GM10248 (cell line): ENCODE measurements at regions not wholly inside any gene's neighbourhood (a gene's known extent, or its start where the extent isn't known, plus 50 kb on each side); places are given as distances from the start of the nearest gene placed in this dataset.

Source experiments
- CTCF ChIA-PET: fragments of 300-600 bp; sonication (Branson Sonifier 250); formaldehyde crosslinking; extraction: SDS; loops from one replicate; lab custom pipeline; 2021; ENCODE audit warnings: antibody characterized with exemption; lab: Yijun Ruan, JAX
- POLR2A ChIA-PET: fragments of 350-650 bp; sonication (Branson Sonifier 250); formaldehyde crosslinking; extraction: SDS; loops from one replicate; lab custom pipeline; 2020; ENCODE audit warnings: antibody characterized with exemption; lab: Yijun Ruan, JAX
- DNase-seq: peaks from one replicate; pipeline ENCODE4 v3.0.0; 2012; ENCODE audit errors: extremely low spot score
- CTCF ChIP-seq: IDR thresholded peaks from 2 replicates; pipeline ENCODE4 v1.5.1; 2012; ENCODE audit warnings: mild to moderate bottlenecking, low read depth; ENCODE audit errors: extremely low read depth, missing control alignments, control extremely low read depth

- ChIA-PET POLR2A (no interaction called here), CTCF (interaction anchor here (0.7 to 1.6 kb wide), 4 partner anchors 11 to 26 kb away, joined by 3 to 7 read pairs (median 3); no protein-coding TSS in a partner anchor)
- no peak for TF ChIP-seq CTCF
- DNase-seq, result no peak
Observed at GRCh38 chr5:173806270-173807035, 81.7 kb upstream of the CPEB4 start.

GRCh38 chr5:173807181-173807655 lies 80.9 kb upstream of the CPEB4 start:
- ChIA-PET CTCF (interaction anchor here (1.0 to 1.2 kb wide), 2 partner anchors 11 to 27 kb away, joined by 3 to 5 read pairs; no protein-coding TSS in a partner anchor), POLR2A (no interaction called here)
- no peak for TF ChIP-seq CTCF
- no peak for DNase-seq

GRCh38 chr5:173808079-173808808 lies 79.9 kb upstream of the CPEB4 start:
- no peak for TF ChIP-seq CTCF
- POLR2A ChIA-PET, result no interaction called here
- CTCF ChIA-PET, result interaction anchor here (1.0 kb wide), 1 partner anchor 12 kb away, joined by 5 read pairs; no protein-coding TSS in a partner anchor
- DNase-seq, result no peak

- DNase-seq, result no peak
- ChIA-PET CTCF (interaction anchor here (1.0 to 1.6 kb wide), 2 partner anchors 23 to 26 kb away, joined by 4 read pairs; no protein-coding TSS in a partner anchor), POLR2A (no interaction called here)
- TF ChIP-seq CTCF, result no peak
Observed at GRCh38 chr5:173809014-173809413, 79.1 kb upstream of the CPEB4 start.

DNA sequence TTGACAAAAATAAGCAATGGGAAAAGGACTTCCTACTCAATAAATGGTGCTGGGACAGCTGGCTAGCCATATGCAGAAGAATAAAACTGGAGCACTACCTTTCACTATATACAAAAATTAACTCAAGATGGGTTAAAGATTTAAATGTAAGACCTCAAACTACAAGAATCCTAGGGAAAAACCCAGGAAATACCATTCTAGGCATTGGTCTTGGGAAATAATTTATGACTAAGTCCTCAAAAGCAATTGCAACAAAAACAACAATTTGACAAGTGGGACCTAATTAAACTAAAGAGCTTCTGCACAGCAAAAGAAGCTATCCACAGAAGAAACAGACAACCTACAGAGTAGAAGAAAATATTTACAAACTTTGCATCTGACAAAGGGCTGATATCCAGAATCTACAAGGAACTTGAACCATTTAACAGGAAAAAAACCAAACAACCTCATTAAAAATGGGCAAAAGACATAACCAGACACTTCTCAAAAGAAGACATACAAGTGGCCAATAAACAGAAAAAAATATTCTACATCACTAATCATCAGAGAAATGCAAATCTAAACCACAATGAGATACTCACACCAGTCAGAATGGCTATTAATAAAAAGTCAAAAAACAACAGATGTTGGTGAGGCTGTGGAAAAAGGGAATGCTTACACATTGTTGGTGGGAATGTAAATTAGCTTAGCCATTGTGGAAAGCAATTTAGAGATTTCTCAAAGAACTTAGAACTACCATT lies 75.2 kb upstream of the CPEB4 start:
- no peak for TF ChIP-seq CTCF
- no peak for DNase-seq
- ChIA-PET CTCF (interaction anchor here (1.1 to 2.3 kb wide), 2 partner anchors 10 kb away, joined by 3 to 7 read pairs; no protein-coding TSS in a partner anchor), POLR2A (interaction anchor here (1.1 kb wide), 1 partner anchor 10 kb away, joined by 8 read pairs; no protein-coding TSS in a partner anchor)
